SK-N-MC (cell line): ENCODE measurements at regions not wholly inside any gene's neighbourhood (a gene's known extent, or its start where the extent isn't known, plus 50 kb on each side); places are given as distances from the start of the nearest gene placed in this dataset.

Experiments
- FOXP2 ChIP-seq: optimal IDR thresholded peaks from 2 replicates; pipeline ENCODE3; 2011; ENCODE audit warnings: mild to moderate bottlenecking, moderate library complexity; ENCODE audit not compliant: insufficient read depth; ENCODE audit errors: extremely low read length, control extremely low read depth
- POLR2AphosphoS5 ChIP-seq: IDR thresholded peaks from 2 replicates; pipeline ENCODE4 v1.6.1; 2012; ENCODE audit warnings: mild to moderate bottlenecking, low read depth, low read length, borderline replicate concordance

GRCh38 chr2:14255135-14255820, 377.2 kb upstream of the LRATD1 start:
- TF ChIP-seq POLR2AphosphoS5 (no peak), FOXP2 (no peak)
